Stimulated activated CD8-positive, alpha-beta memory T cell treated with anti-CD3 and anti-CD28 coated beads, Interleukin-12 subunit alpha, Interleukin-12 subunit beta, amount 100 ng/mL, for 1 hour (primary cell): ENCODE measurements at regions not wholly inside any gene's neighbourhood (a gene's known extent, or its start where the extent isn't known, plus 50 kb on each side); places are given as distances from the start of the nearest gene placed in this dataset.
"Not testable (repeated sequence)": the region's sequence is repeated elsewhere in the genome, so short reads cannot be mapped to it uniquely, and the experiment has no call there.

Experiments used
- DNase-seq: peaks from one replicate; pipeline ENCODE4 v3.0.0-alpha.2; 2020; ENCODE audit warnings: low read depth

- no peak for DNase-seq
These were observed 54.0 kb upstream of the ANKRD28 start for GRCh38 chr3:15851735-15852134.

DNA sequence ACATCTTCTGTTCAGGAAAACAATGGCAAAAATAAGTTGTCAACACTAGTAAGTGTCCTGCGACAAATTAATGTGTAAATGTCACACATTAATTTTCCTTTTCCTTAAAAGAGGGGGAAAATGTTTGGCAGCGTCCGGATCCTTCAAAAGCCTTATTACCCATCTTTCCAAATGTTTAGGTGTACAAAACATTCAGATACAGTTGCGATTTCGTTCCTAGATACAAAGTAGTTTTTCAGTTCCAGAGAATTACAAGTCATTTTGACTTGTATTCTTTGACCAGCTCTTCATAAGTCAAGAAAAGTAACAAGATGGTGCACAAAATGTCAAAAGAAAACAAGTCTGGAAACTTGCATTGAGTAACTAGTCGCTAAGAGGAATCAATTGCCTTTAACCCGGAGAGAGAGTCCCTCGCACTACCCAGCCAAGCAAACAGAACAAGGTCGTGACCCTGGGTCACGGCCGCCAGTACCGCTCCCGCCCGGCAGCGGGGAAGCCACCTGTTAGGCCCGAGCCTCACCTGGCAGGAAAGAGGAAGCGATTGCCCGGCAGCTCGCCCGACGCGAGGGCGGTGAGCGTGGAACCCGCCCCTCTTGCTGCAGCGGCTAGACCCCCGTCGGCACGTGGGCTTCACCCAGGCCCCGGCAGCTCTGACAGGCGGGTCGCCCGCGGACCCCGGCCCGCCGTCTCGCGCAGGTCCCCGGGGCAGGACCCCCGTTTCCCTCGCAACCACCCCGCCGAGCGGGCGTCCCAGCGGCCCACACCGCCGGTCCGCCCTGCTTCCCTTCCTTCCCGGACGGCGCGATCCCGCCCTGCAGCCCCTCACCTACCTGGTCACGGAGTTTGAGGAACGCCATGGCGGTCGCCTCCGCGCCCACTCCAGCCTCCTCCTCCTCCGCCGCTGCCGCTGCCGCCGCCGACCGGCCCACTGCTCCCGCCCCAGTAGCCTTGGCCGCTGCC is 61.0 kb upstream of the ANKRD28 start:
- DNase-seq: peak; percentile 31

GRCh38 chr3:15859507-15860013 is 61.8 kb upstream of the ANKRD28 start:
- peak; percentile 53 for DNase-seq

GRCh38 chr3:15860014-15860934 is 62.5 kb upstream of the ANKRD28 start:
- no peak for DNase-seq

DNA sequence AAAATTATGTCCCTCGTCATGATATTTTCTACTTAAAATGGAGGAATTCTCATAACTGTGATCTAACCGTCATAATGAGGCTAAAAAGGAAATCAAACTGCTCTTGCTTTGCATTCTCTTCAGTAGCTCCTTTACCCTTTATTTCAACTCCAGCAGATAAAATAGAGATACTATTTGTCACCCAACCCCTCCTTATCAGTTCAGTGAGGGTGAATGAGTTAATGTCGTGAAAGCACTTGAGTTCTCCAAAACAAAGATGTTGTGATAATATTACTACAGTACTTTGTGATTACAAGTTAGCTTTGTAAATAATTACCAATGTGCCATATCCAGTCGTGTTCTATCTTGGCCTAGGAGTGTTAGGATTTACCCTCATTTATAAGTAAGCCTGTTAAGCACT is 63.4 kb upstream of the ANKRD28 start:
- no peak for DNase-seq

DNA sequence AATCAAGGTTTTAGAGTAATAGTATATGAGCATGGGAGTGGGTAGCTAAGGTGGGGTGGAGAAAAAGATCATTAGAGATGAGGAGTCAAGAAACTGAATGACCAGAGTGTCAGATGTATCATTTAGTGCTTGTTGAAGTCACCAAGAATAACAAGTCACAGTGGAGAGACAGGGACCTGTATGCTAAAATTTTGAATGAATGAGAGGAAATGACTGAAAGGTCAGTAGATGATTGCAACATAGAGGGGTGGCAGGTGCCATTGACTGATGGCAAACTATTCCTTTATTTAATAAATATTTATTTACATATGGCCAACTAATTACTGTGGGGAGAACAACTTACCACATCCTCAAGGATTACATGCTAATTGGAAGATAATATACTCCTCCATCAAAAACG is 75.0 kb upstream of the ANKRD28 start:
- DNase-seq: no peak

DNA sequence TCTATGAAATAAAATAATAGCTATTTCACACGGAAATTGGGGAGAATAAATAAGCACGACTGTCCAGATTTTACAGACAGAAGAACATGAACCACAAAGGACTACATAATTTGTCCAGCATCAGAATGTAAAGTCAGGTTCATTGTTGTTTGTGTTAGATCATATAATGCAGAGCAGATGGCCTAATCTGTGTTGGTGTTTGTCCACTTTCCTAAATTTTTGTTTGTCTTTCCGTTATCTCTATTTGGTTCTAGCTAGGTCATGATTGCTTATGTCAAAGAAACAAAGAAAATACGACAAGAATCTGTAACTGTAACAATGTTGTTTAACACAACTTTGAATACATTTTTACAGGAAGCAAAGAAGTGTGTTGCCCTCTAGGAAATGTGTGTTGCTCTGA is 75.6 kb upstream of the ANKRD28 start:
- no peak for DNase-seq

- DNase-seq: no peak
These were observed 77.4 kb upstream of the ANKRD28 start for GRCh38 chr3:15875016-15875689.

DNA sequence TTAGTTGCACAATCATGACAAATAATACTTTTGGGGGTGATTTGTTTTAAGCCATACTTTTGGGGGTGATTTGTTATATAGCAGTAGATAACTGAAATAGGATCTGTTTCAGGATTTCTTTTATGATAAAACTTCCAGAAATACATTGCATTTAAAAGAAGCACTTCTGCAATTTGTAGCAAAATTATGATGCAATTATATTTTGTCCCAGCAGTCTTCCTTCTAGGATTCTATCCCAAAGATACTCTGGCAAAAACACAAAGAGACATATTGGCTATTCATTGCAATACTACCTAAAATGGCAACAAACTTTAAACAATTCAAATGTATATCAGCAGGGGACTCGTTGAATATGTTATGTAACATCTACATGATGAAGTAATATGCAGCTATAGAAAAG is 78.9 kb upstream of the ANKRD28 start:
- no peak for DNase-seq

- no peak for DNase-seq
These were observed 80.0 kb upstream of the ANKRD28 start for GRCh38 chr3:15877813-15878212.

- DNase-seq: not testable (repeated sequence)
These were observed 82.0 kb upstream of the ANKRD28 start for GRCh38 chr3:15879787-15880186.

- no peak for DNase-seq
These were observed 84.8 kb upstream of the ANKRD28 start for GRCh38 chr3:15882577-15882976.

DNA sequence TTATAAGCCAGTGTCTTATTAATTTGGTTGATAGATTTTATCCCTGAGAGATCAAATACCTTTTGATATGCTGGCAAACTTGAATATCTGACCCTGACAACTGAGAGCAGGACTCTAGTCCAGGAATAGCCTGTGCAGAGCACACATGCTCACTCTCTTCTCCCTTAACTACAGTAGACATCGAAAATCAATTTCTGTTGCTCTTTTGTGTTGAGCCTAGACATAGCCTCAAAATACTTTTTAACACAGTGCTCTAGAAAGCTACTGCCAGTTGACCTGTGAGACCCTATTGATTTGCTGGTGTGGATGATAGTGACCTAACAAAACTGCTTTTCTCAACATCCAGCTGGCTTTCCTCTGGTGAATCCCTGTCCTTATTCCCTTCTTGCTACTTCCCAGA is 86.4 kb upstream of the ANKRD28 start:
- DNase-seq: no peak

- no peak for DNase-seq
These were observed 88.7 kb upstream of the ANKRD28 start for GRCh38 chr3:15886521-15886920.

DNA sequence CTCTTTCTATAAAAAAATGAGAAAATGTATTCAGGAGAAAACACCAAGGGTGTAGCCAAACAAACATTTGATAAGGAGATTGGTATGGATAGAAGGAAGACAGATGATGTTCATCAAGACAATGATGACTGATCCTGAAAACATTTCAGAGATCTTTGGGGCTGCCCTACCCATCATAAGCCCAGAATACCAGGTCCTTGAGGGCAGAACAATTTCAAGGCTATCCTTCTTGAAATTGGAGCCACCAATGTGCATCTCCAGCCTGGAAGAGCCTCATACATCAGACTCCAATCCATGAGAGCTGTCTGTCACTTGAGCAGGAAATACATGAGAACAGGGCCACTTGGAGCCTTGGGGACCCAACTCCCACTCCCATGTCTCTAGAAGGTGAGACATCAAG is 89.5 kb upstream of the ANKRD28 start:
- DNase-seq: no peak

GRCh38 chr3:15889936-15890335 is 92.2 kb upstream of the ANKRD28 start:
- DNase-seq: no peak

GRCh38 chr3:15892311-15893227 is 94.8 kb upstream of the ANKRD28 start:
- DNase-seq: no peak

DNA sequence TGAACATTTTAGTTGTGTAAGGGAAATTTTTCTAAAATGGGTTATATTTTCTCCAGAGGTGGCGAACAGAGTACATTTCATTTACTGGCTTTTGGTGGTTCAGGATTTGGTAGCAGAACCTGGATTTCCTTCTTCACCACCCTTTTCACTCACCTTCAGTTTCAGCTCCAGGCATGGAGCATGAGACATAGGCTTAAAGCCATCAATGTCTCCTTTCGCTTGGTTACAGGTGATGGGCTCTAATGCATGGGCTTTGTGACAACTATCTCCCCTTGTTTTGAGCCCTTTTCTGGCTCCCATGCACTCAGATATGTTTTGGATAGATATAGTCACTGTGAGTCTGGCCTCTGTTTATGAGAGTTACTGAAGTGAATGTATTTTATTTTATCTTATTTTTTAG is 96.6 kb upstream of the ANKRD28 start:
- DNase-seq: no peak

DNA sequence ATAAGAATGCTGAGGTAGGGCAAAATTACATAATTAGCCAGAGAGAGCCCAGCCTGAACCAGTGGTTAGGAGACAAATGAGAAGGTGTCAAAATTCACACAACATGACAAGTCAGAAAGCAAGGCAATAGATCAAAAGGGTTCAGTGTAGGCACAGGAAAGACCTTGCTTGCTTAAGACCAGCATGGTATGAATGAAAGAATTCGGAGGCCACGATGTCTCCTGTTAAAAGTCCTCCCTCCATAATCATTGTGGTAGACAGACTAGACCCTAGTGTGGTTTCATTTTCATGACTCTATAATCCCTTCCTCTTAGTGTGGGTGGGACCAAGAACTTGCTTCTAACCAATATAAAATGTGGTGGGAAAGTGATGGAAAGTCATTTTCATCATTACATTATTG is 98.7 kb upstream of the ANKRD28 start:
- DNase-seq: no peak

GRCh38 chr3:15899388-15899787 is 101.6 kb upstream of the ANKRD28 start:
- no peak for DNase-seq

DNA sequence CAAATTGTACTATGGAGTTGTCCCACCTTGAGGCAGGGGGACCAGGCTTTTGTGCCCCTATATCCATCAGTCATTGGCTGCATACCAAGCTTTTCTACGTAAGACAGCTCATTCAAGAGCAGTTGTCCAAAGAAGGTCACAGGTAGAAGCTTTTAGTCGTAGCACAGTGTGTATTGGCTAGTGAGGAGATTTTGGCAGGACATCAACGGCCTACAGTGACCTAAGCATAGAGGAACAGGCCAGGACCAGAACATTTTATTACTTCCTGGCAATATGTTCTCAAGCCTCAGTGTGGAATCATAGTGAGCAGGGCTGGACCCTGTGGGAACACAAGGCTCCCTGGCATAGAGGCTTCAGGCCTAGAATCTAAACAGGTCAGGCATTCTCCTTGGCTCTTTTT is 105.4 kb upstream of the ANKRD28 start:
- no peak for DNase-seq
